Activated CD4-positive, alpha-beta memory T cell treated with anti-CD3 and anti-CD28 coated beads, Interleukin-2, amount 10 ng/mL, durations not matched to agents 7 days and 5 days (primary cell): ENCODE measurements at regions not wholly inside any gene's neighbourhood (a gene's known extent, or its start where the extent isn't known, plus 50 kb on each side); places are given as distances from the start of the nearest gene placed in this dataset.

Source experiments
- CTCF ChIA-PET: fragments of 350-600 bp; sonication (Branson Sonifier 250); formaldehyde crosslinking; loops from one replicate; lab custom pipeline; 2021; ENCODE audit warnings: antibody characterized with exemption, inconsistent platforms; lab: Charles Lee
- POLR2A ChIA-PET: fragments of 350-600 bp; sonication (Branson Sonifier 250); formaldehyde crosslinking; loops from one replicate; lab custom pipeline; 2021; ENCODE audit warnings: antibody characterized with exemption; lab: Charles Lee
- DNase-seq: peaks from one replicate; pipeline ENCODE4 v3.0.0-alpha.2; 2020
- H3K27ac Mint-ChIP-seq: one replicate; pipeline ENCODE4 v1.8.0; 2021; ENCODE audit warnings: mild to moderate bottlenecking, mixed read lengths
- H3K27me3 Mint-ChIP-seq: one replicate; pipeline ENCODE4 v1.8.0; 2021; ENCODE audit warnings: mixed read lengths
- H3K36me3 Mint-ChIP-seq: one replicate; pipeline ENCODE4 v1.8.0; 2021; ENCODE audit warnings: low read depth, mixed read lengths
- H3K4me1 Mint-ChIP-seq: one replicate; pipeline ENCODE4 v1.8.0; 2021; ENCODE audit warnings: mixed read lengths
- H3K4me3 Mint-ChIP-seq: one replicate; pipeline ENCODE4 v1.8.0; 2021; ENCODE audit warnings: mild to moderate bottlenecking, mixed read lengths
- H3K9me3 Mint-ChIP-seq: one replicate; pipeline ENCODE4 v1.8.0; 2021; ENCODE audit warnings: mixed read lengths

DNA sequence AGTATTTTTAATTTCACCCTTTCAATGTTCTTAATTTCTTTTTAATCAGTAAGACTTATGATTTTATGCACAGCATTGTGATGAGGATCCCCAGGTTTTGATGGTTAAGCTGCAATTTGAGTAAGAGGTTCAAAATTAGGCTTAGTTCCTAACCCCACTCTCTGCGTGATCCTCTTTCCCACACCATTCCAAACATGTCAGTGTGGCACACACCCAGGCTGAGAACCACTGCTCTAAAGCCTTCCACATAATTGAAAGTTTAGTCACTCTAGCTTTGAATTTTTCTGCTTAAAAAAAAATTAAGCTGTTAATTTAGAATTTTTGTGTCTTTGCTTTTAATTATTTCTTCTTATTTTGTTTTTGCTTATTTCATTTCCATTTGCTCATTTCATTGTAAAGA lies 68.8 kb upstream of the SLC7A11 start:
- no peaks in the 10 kb centered on the region for H3K9me3 Mint-ChIP-seq
- no peaks in the 10 kb centered on the region for H3K27me3 Mint-ChIP-seq
- no peak for DNase-seq
- H3K4me1 Mint-ChIP-seq, result no peaks in the 10 kb centered on the region
- H3K36me3 Mint-ChIP-seq, result no peaks in the 10 kb centered on the region
- CTCF ChIA-PET, result no interaction called here
- no peak overlapping the region for H3K27ac Mint-ChIP-seq
- POLR2A ChIA-PET, result no interaction called here
- H3K4me3 Mint-ChIP-seq, result no peak overlapping the region

DNA sequence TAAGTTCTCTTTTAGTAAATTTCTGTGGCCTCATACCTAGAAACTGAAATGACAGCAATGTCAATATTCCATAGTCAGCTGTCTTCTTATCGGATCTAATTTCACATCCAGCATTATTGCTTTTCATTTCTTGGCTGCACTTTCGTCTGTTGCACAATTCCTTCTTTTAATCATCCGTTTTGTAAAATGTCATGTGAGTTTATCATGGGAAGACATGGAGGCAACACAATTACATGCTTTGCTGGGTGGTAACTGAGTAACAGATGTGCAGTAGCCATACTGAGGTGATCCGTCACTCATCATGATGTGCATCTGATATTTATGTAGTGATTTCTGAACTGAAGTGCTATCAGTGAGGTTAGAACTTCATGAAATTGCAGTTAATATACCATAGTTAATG lies 68.3 kb upstream of the SLC7A11 start:
- no peak for DNase-seq
- H3K27ac Mint-ChIP-seq, result no peak overlapping the region
- H3K27me3 Mint-ChIP-seq, result no peaks in the 10 kb centered on the region
- ChIA-PET POLR2A (no interaction called here), CTCF (no interaction called here)
- H3K9me3 Mint-ChIP-seq, result no peaks in the 10 kb centered on the region
- no peak overlapping the region for H3K4me3 Mint-ChIP-seq
- no peaks in the 10 kb centered on the region for H3K36me3 Mint-ChIP-seq
- H3K4me1 Mint-ChIP-seq, result no peaks in the 10 kb centered on the region

DNA sequence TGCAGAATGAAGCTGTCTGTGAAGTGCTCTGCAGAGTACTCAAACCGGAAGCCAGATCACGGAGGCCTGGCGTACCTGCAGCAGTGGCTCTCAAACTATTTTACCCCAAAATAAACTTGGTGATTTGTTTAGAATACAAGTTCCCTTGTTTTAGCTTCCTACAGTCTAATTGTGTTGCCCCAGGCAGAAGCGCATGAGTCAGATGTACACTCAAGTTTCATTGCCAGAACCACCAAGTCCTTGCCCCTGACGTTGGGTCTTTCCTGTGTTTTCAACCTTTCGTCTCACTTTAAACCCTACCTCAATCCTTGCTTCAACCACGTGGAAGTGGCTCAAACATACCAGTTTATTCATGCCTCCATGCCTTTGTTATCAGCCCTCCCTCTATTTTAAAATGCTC lies 66.2 kb upstream of the SLC7A11 start:
- no peaks in the 10 kb centered on the region for H3K36me3 Mint-ChIP-seq
- no peaks in the 10 kb centered on the region for H3K9me3 Mint-ChIP-seq
- H3K27ac Mint-ChIP-seq, result no peak overlapping the region
- H3K4me3 Mint-ChIP-seq, result no peak overlapping the region
- ChIA-PET POLR2A (no interaction called here), CTCF (no interaction called here)
- H3K27me3 Mint-ChIP-seq, result no peaks in the 10 kb centered on the region
- H3K4me1 Mint-ChIP-seq, result no peaks in the 10 kb centered on the region
- DNase-seq, result no peak

DNA sequence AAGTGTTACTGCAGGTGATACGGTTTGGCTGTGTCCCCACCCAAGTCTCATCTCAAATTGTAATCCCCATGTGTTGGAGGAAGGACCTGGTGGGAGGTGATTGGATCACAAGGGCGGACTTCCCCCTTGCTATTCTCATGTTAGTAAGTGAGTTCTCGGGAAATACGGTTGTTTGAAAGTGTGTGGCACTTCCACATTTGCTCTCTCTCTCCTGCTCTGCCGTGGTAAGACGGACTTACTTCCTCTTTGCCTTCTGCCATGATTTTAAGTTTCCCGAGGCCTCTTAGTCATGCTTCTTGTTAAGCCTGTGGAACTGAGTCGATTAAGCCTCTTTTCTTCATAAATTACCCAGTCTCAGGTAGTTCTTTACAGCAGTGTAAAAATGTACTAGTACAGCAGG lies 65.2 kb upstream of the SLC7A11 start:
- Mint-ChIP-seq H3K4me3 (no peak overlapping the region), H3K36me3 (no peaks in the 10 kb centered on the region), H3K4me1 (no peaks in the 10 kb centered on the region), H3K27ac (no peak overlapping the region), H3K27me3 (no peaks in the 10 kb centered on the region), H3K9me3 (no peaks in the 10 kb centered on the region)
- ChIA-PET CTCF (no interaction called here), POLR2A (no interaction called here)
- DNase-seq, result no peak

DNA sequence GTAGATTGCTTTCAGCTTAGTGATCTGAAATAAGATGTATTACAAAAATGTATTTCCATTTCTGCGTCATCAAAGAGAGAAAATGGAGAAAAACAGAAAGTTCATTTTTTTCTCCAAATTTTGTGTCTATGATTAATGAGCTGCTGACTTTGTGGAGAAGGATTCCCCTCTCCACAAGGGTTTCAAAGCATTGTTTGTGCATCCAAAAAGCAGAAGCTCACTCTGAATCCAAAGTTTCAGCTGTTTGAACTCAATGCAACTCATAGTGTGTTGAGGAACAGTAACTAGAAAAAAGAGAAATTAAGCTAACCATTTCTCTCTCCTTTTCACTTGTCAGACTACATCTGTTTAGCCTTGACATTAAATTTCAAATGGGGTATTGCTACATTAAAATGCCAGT lies 62.9 kb upstream of the SLC7A11 start:
- ChIA-PET CTCF (no interaction called here), POLR2A (no interaction called here)
- Mint-ChIP-seq H3K36me3 (no peaks in the 10 kb centered on the region), H3K4me3 (no peak overlapping the region), H3K4me1 (no peaks in the 10 kb centered on the region), H3K27ac (no peak overlapping the region), H3K27me3 (no peaks in the 10 kb centered on the region), H3K9me3 (no peaks in the 10 kb centered on the region)
- DNase-seq, result no peak

DNA sequence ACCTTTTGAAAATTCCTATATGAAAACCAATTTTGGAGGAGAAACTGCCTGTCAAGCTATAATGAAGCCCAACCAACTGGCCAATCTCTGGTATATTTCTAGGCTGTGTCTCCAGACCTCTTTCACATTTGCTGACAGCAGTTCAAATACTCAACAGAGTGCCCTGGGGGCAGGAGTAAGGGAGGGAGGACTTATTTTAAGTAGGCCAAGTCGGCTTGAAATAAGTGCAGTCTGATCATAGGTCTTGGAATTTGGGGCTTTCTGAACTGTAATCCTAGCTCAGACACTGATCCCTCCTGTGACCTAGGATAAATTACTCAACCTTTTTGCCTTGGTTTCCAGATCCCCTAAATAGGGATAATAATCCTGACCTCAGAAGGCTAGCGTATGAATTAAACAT lies 59.4 kb upstream of the SLC7A11 start:
- H3K4me1 Mint-ChIP-seq, result no peaks in the 10 kb centered on the region
- H3K36me3 Mint-ChIP-seq, result no peaks in the 10 kb centered on the region
- ChIA-PET CTCF (no interaction called here), POLR2A (no interaction called here)
- no peak overlapping the region for H3K27ac Mint-ChIP-seq
- H3K4me3 Mint-ChIP-seq, result no peak overlapping the region
- H3K27me3 Mint-ChIP-seq, result no peaks in the 10 kb centered on the region
- DNase-seq, result no peak
- no peaks in the 10 kb centered on the region for H3K9me3 Mint-ChIP-seq

DNA sequence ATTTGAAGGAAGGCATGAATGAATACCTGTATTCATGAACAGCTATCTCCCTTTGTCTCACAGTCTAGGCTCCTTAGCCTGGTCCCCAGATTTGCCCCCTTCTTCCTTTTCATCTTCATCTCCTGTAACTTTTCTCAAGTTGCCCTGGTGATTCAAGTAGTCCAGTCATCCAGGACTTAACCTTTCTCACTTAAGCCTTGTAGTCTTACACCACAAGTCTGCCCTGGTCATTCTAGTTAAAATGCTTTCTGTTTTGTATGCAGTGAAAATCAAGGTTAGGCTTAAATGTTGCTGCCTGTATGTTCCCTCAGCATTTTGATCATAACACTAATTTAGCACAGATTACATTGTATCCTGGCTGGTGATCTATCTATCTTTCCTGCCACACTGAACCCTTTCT lies 58.5 kb upstream of the SLC7A11 start:
- Mint-ChIP-seq H3K27ac (no peak overlapping the region), H3K36me3 (no peaks in the 10 kb centered on the region), H3K4me3 (no peak overlapping the region), H3K27me3 (no peaks in the 10 kb centered on the region), H3K4me1 (no peaks in the 10 kb centered on the region), H3K9me3 (no peaks in the 10 kb centered on the region)
- DNase-seq, result no peak
- ChIA-PET CTCF (no interaction called here), POLR2A (no interaction called here)

DNA sequence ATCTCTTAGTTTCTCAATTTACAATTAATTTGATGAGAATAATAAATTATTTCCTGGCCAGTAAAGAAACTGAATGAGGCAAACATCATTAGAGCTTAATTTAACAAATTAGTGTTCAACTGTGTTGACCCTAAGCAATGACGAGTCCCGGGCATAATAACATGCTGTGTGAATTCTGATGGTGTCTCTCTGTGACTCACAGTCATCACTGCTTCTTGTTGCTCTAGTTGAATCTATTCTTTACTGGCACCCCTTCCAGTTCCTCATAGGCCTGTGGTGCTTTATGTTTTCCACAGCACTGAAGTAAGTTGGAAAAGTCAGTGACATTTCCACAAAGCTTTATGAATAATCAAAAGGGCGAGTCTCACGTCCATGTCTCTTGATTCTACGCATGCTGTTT lies 57.7 kb upstream of the SLC7A11 start:
- no peaks in the 10 kb centered on the region for H3K9me3 Mint-ChIP-seq
- H3K27me3 Mint-ChIP-seq, result no peaks in the 10 kb centered on the region
- POLR2A ChIA-PET, result no interaction called here
- CTCF ChIA-PET, result interaction anchor here (0.7 kb wide), 1 partner anchor 844 kb away, joined by 4 read pairs; no protein-coding TSS in a partner anchor
- DNase-seq, result no peak
- no peak overlapping the region for H3K27ac Mint-ChIP-seq
- no peak overlapping the region for H3K4me3 Mint-ChIP-seq
- no peaks in the 10 kb centered on the region for H3K36me3 Mint-ChIP-seq
- no peaks in the 10 kb centered on the region for H3K4me1 Mint-ChIP-seq

DNA sequence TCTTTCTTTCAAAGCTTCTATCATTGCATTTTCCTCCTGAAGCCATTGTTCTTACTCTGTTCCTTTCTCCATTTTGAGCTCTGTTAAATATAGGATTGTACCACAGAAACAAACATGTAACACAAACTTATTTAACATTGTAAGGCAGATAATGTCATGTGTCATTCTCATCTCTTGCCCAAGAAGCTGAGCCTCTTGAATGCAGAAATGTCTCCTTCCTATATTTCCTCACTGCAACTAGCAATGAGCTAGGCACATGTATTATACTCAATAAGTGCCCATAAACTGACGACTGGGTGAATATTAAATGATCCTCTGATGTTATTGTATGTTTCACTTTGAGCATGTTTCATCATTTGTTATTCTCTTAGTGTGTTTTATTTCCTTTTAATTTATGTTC lies 56.7 kb upstream of the SLC7A11 start:
- Mint-ChIP-seq H3K4me3 (no peak overlapping the region), H3K36me3 (no peaks in the 10 kb centered on the region), H3K4me1 (no peaks in the 10 kb centered on the region), H3K27ac (no peak overlapping the region), H3K27me3 (no peaks in the 10 kb centered on the region), H3K9me3 (no peaks in the 10 kb centered on the region)
- POLR2A ChIA-PET, result no interaction called here
- no peak for DNase-seq
- CTCF ChIA-PET, result no interaction called here

DNA sequence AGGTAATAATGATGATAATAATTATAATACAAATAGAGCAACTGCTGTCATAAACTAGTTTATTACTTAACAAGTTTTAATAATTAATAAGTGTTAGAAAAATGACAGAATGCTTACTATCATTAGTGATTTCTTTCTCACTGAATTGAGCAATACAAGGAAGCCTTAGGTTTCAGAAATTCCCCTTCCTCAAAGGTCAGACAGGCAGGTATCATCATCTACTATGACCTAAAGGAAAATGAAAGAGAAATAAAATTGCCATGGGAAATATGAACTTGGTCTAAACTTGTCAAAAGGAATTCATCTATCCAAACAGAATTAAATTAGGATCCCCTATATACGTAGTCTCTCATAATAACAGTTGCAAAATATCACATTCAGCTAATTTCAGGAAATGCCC lies 56.3 kb upstream of the SLC7A11 start:
- no peaks in the 10 kb centered on the region for H3K4me1 Mint-ChIP-seq
- no peak for DNase-seq
- no peak overlapping the region for H3K4me3 Mint-ChIP-seq
- no peaks in the 10 kb centered on the region for H3K9me3 Mint-ChIP-seq
- no peaks in the 10 kb centered on the region for H3K27me3 Mint-ChIP-seq
- ChIA-PET CTCF (no interaction called here), POLR2A (no interaction called here)
- H3K27ac Mint-ChIP-seq, result no peak overlapping the region
- no peaks in the 10 kb centered on the region for H3K36me3 Mint-ChIP-seq

DNA sequence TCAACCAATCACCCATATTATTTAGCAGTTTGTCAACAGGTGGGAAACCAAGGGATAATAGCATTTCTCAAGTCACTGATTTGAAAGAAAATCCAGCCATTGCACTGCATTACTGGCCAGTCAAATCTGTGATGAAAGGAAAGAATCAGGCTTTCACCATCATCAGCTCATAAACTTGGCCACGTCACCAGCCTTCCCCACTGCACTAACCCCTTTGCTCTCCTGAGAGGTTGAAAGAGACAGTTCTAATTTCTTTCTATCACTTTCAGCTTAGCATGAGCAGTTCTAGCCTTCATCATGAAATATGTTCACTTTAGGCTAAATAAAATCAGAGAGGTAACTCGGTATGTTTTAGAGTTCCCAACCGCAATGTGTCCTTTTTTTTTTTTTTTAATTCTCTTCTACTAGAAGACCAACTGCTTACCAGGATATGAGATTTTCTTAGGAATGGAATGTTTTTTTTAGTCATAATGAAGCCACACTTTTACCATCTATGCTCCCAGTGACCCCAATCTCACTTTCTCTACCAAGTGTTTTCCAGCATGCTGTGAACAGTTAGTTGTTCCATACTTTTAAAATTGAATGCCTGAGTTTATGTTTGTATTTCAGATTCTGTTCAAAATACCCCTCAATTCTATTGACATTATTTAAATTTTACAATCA lies 55.7 kb upstream of the SLC7A11 start:
- ChIA-PET CTCF (no interaction called here), POLR2A (no interaction called here)
- Mint-ChIP-seq H3K27ac (no peak overlapping the region), H3K4me1 (no peaks in the 10 kb centered on the region), H3K36me3 (no peaks in the 10 kb centered on the region), H3K27me3 (no peaks in the 10 kb centered on the region), H3K4me3 (no peak overlapping the region), H3K9me3 (no peaks in the 10 kb centered on the region)
- no peak for DNase-seq

DNA sequence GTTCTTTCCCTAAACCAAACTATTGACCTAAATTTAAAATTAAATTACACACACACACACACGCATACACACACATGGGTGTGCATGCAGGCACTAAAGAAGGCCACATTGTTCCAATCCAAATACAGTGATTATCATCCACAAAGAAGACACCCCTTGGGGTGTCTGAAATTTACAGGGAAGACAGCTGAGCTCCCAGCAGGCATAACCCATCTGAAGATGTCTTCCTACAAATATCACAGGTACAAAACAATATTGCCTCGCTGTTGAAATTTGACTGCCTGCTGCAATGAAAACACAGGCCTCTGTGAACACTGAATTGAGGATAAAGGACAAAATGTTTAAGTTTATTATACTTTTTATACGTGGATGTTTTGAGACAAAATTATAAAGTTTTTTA lies 50.2 kb upstream of the SLC7A11 start:
- Mint-ChIP-seq H3K27ac (no peak overlapping the region), H3K4me1 (no peaks in the 10 kb centered on the region), H3K9me3 (no peaks in the 10 kb centered on the region), H3K4me3 (no peak overlapping the region), H3K27me3 (no peaks in the 10 kb centered on the region), H3K36me3 (no peaks in the 10 kb centered on the region)
- DNase-seq, result no peak
- CTCF ChIA-PET, result no interaction called here
- POLR2A ChIA-PET, result no interaction called here
